GM21390 (cell line): ENCODE measurements at regions not wholly inside any gene's neighbourhood (a gene's known extent, or its start where the extent isn't known, plus 50 kb on each side); places are given as distances from the start of the nearest gene placed in this dataset.

Source experiments
- ATAC-seq: cut with Tn5 transposase; IDR thresholded peaks from one replicate; pipeline ENCODE4 v1.9.1; 2021; ENCODE audit not compliant: unreplicated experiment

GRCh38 chr10:113252650-113253618 is 299.9 kb upstream of the HABP2 start:
- ATAC-seq, result no peak

GRCh38 chr10:113259576-113260226 is 293.2 kb upstream of the HABP2 start:
- no peak for ATAC-seq

- no peak for ATAC-seq
These were observed 291.7 kb upstream of the HABP2 start for GRCh38 chr10:113261161-113261560.

DNA sequence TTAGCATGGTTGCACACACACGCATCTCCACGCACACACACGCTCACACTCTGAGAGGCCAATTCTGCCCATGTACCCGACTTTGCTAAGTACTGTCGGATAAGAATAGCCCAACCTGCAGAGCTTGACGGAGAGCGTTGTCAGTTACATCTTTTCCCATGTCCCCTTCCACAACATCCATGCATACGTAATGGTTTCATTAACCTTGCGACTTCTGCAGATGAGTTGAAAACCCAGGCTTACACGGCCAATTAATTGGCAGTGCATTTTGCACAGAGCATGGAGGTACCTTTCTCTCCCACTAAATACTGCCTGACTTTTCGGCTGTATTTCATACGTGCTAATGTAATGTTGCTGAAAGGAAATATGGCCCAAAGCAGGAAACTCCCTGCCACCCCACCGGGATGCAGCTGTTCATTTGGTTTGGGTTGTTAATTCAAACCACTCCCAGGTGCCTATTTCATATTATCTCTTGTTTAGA is 291.2 kb upstream of the HABP2 start:
- ATAC-seq, result no peak

DNA sequence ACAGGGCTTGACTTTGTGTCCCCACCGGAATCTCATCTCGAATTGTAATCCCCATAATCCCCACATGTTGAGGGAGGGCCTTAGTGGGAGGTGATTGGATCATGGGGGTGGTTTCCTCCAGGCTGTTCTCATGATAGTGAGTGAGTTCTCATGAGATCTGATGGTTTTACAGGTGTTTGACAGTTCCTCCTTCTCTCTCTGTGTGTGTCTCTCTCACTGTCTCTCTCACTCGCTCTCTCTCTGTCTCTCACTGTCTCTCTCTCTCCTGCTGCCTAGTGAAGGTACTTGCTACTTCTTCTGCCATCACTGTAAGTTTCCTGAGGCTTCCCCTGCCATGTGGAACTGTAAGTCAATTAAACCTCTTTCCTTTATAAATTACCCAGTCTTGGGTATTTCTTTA is 289.8 kb upstream of the HABP2 start:
- no peak for ATAC-seq

DNA sequence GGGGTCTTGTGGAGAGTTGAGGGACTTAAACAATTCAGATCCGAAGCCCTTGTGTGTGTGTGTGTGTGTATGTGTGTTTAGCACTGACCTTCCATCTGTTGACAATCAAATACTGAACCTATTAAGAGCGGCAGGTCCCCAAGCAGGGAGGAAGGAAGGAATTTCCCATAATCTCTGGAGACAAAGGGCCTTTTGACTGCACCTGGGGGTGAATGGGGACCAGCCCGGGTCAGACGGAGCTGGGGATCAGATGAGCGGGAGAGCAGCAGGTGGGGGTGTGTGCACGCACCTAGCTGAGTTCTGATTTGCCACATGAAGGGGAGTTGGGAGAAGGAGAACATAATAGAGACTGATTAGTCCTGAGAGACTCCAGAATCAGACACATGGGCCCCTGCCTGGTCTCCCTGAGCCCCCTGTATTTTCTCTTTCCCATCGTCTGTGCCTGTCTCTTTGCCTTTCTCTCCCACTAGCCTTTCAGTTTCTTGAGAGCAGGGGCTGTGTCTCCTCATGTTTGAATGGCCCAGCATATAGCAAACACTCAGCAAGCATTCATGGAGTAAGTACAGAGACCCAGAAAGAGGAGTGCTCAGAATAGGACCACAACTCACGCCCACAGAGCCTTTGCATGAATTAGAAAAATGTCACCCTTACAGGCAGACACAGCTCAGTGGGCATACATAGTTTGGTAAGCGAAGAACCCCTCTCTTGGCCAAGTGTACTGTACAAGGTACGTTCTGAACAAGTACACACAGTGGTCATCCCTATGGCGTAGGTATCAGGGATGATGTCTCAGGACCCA is 288.3 kb upstream of the HABP2 start:
- no peak for ATAC-seq

DNA sequence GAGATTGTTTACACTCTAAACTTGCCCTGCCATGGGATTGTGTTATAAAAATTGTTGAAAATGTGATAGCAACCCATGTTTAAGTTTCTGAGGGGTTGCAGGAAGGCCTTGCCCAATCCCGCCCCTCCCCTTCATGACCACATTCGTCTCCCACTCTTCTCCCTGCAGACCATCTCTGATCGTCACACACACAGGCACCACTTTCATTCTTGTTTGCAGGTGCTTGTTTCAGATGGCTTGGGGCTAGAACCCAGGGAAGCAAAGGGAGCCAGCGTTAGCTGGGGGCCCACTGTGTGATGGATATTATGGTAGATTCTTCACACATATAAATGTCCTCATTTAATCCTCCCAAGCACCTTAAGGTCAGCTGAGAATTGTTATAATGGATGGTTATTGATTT is 286.7 kb upstream of the HABP2 start:
- ATAC-seq, result no peak

- ATAC-seq, result no peak
These were observed 285.0 kb upstream of the HABP2 start for GRCh38 chr10:113267619-113268562.

DNA sequence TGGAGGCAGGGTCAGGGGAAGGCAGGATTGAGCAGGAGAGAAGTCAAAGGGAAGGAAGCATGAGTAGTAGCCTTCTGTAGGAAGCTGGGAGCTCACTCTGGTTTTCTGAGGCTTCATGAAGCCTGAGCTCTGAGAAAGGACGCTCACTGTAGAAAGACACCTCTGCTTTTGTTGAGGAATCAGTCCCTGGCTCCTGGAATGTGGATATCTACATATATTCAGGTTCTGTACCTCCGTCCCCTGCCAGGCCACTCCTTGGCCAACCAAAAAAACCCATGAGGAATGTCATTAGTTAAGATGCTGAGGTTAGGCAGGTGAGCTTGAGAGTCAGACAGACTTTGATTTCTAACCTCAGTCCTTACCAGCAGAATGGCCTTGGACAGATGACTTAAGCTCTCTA is 283.5 kb upstream of the HABP2 start:
- no peak for ATAC-seq

DNA sequence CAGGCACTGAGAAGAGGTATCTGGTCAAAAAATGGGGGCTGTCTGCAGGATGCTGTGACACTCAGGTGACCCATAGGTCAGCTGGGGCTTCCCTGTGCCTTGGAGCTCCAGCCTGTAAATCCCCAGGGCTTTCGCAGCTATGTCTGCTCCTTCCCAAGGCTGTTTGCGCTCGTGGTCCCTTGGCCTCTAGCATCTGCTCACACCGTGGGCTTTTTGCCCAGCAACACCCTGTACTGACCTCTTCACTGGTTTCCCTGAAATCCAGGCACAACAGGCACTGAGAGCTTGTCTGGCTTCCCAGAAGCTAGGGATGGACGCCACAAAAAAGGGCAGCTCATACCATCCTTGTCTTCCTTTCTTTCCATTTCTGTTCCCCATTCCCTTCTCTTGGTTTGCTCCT is 280.3 kb upstream of the HABP2 start:
- no peak for ATAC-seq

GRCh38 chr10:113273181-113274163 is 279.4 kb upstream of the HABP2 start:
- no peak for ATAC-seq

GRCh38 chr10:113274176-113274829 is 278.6 kb upstream of the HABP2 start:
- no peak for ATAC-seq

- no peak for ATAC-seq
These were observed 274.6 kb upstream of the HABP2 start for GRCh38 chr10:113278221-113278620.

GRCh38 chr10:113278664-113279063 is 274.2 kb upstream of the HABP2 start:
- ATAC-seq, result no peak

GRCh38 chr10:113279262-113279661 is 273.6 kb upstream of the HABP2 start:
- ATAC-seq, result no peak

DNA sequence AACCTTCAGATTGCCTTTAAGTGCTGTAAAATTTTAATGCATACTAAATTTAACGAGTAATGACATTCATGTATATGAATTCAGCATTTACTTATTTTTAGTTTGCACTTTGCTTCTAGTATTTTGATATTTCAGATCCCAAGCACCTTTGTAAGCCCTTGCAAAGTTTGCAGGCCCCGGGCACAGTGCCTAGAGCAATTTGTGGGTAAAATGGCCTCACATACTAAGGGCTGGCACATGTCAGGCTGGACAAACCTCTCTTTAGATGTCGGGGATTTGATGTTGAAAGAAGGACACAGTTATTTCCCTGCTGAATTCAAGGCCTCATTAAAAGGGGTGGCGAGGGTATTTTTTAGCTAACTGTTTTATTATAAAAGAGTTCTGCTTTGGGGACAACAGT is 270.3 kb upstream of the HABP2 start:
- ATAC-seq, result no peak

- ATAC-seq, result no peak
These were observed 269.7 kb upstream of the HABP2 start for GRCh38 chr10:113283189-113283588.

DNA sequence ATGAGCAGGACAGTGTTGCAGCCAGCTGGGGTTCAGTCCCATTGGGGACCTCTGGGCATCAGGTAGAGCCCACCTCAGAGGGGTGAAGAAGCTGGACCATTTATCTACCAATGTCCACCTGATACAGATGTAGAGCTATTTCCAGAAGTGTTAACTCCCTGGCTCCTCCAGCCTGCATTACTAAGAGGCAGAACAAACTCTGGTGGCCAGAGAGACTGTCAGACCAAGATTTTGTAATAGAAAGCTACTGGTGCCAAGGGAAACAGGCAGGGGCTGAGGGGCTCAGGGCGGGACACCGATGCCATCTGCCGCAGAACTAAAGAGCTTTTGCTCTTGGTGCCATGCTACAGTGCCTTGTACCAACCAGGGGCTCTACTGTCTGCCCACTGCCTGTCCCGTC is 268.2 kb upstream of the HABP2 start:
- ATAC-seq, result no peak

DNA sequence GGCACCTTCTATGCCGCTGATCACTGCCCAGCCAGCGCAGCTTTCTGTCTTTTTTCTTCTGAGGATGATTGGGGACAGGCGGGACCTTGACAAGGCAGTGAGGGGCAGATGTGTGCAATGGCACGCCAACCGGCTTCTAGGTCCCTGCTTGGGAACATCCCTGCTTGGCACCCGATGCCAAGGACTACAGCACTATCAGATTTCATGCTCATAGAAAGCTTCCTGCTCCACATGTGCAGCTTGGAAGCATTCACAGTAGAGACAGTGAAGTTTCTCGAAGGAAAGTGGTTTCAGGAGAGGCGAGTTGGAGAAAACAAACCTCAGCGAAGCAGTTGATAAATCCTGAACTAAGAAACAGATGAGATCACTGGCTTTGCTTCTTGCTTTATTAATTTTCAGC is 267.5 kb upstream of the HABP2 start:
- ATAC-seq, result no peak
